NAMALWA (cell line): ENCODE measurements at regions not wholly inside any gene's neighbourhood (a gene's known extent, or its start where the extent isn't known, plus 50 kb on each side); places are given as distances from the start of the nearest gene placed in this dataset.

Experiments
- DNase-seq: peaks from one replicate; pipeline ENCODE4 v3.0.0-alpha.2; 2015; ENCODE audit warnings: low spot score

DNA sequence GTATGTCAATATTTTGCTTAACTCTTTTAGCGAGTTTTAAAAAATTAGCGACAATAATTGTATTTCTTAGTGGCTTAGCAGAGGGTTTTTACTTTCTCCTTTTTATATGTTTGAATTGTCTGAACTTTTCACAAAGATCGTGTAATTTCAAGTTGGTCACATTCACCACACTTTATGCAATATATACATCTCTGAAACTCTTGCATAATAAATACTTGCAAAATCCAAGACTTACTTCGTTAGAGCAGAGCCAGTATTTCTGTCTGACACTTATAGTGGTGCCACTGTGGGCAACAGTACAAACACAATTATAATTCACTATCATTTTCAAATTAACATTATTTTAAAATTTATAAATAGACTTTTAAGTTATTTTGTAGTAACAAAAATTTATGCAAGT lies 62.0 kb downstream of the SUCNR1 start:
- DNase-seq: no peak

DNA sequence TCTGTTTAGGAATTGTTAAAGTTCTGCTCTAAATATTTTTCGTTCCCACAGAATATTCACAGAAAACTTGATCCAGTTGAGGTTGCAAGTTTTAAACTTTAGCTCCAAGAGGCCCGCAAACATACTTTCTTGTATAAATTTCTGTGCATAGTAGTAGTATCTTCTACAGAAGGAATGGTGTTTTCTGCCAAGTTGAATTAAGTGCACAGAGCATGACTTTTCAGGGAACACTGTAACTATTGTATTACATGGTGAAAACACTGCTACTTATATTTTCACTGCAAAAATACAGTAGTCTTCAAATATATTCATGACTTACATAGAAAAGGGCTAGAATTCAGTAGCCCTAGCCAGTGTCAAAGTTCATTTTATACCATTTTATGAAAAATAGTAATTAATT lies 67.0 kb downstream of the SUCNR1 start:
- DNase-seq: no peak

DNA sequence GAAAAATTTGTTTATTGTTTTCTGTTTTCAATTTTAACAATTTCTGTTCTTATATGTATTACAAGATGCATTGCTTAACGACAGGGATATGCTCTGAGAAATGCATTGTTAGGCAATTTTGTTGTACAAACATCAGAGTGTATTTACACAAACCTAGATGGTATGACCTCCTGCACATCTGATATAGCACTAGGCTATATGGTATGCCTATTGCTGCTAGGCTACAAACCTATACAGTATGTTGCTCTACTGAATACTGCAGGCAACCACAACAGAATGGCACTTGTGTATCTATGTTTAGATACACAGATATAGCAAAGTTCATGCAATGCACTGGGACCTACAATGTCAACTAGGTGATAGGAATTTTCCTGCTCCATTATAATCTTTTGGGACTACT lies 70.1 kb downstream of the SUCNR1 start:
- DNase-seq: no peak

DNA sequence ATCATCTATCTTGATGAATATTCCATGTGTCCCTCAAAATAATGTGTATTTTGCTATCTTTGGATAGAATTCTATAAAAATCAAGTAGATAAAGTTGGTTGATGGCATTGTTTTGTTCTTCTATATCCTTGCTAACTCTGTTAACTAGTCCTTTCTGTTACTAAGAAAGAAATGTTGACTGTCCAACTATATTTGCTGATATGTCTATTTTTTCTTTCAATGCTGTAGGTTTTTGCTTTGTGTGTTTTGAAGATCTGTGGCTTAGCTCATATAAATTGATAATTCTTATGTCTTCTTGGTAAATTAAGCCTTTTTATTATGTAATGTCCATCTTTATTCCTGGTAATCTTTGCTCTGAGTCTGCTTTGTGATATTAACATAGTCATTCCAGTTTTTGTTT lies 70.9 kb downstream of the SUCNR1 start:
- DNase-seq: no peak

DNA sequence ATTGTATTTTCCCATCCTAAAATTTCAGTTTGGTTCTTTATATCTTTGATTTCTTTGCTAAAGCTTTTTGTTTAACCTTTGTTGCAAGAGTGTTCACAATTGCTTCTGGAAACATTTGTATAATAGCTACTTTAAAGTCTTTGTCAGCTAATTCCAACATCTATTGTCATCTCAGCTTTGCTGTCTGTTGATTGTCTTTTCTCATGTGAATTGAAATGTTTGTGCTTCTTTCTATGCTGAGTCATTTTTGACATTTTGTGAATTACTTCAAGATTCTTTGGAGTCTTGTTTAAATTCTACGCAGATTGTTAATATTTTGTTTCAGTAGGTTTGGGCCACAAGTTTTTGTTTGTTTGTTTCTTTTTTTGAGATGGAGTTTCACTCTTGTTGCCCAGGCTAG lies 73.2 kb downstream of the SUCNR1 start:
- DNase-seq: no peak

DNA sequence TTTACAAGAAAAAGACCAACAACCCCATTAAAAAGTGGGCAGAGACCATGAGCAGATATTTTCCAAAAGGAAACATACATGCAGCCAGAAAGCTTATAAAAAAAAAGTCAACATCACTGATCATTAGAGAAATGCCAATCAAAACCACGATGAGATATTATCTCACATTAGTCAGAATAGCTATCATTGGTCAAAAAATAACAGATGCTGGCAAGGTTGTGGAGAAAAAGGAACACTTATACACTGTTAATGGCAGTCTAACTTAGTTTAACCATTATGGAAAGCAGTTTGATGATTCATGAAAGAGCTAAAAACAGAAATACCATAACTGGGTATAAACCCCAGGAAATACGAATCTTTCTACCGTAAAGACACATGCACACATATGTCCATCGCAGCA lies 76.3 kb downstream of the SUCNR1 start:
- DNase-seq: no peak

DNA sequence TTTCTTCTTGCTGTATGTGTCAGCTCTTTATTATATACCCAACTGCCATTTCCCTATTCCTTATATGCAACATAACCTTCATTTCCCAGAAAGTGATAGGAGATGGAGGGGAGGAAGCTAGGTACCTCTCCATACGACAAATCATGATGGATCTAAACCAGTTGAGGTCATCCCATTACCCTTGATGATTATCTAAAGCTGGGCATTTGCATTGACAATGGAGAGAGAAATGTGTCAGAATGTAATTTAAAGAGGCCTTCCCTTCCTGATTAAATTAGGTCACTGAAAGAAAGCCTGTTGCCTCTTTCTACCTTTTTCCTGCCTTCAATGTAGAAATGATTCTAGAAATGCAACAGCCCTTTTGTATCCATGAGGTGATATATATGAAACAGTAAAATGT lies 81.9 kb downstream of the SUCNR1 start:
- DNase-seq: no peak

DNA sequence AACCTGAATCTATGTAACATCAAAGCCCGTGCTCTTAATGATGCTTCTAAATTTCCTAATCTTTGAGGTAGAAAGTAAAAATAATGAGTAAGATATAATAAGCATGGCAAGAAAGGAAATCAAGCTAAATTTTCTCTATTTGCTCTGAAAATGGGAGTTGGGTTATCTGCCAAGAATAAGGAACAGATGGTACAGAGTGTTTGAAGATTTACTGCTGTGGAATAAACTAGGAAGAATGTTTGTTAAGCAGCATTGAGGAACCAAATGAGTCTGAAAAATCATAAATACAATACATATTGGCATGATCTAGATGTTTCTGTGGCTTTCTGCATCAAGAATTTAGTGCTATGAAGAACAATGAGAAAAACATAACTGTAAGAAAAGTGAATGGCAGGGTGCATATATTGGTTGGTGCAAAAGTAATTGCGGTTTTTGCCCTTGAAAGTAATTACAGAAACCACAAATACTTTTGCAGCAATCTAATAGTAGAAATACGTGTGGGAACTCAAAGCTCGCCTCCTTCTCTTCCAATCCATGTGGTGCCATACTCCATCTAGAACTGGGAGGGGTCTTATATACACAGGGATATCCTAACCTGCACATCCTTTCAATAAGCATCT lies 87.6 kb downstream of the SUCNR1 start:
- no peak for DNase-seq

DNA sequence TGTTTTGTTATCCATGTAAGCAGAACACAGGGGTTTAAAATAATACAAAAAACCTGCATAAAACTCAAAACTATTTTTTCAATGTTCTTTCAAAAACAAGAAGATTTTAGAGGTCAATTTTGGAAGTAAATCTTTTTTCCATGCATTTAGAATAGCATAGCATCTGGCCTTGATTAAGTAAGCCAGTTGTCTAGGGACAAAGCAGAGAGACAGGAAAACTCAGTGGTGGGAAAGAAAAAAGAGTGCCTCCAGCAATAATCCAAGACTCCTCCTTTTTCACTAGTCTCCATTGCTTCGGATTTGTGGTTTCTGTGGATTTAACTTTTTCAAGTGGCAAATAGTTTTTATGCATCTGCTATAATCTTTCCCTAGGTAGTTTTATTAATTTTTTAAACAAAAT lies 88.9 kb downstream of the SUCNR1 start:
- DNase-seq: no peak

DNA sequence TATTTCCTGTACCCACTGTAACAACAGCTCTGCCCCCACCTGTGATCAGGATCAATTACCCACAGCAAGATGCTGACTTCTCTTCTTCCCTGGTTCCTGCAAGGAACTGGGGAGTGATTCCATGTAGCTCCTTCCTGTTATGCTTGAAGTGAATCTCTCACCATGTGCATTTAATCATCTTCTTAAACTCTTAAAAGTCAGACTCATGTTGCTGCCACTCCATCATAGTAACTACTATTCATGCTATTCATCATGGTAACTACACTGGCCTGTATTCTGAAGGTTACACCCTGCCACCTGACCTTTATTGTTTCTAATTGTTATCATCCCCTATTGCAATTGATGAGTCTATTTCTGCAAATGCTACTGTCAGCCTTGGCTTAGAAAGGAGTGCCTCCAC lies 89.5 kb downstream of the SUCNR1 start:
- DNase-seq: no peak

DNA sequence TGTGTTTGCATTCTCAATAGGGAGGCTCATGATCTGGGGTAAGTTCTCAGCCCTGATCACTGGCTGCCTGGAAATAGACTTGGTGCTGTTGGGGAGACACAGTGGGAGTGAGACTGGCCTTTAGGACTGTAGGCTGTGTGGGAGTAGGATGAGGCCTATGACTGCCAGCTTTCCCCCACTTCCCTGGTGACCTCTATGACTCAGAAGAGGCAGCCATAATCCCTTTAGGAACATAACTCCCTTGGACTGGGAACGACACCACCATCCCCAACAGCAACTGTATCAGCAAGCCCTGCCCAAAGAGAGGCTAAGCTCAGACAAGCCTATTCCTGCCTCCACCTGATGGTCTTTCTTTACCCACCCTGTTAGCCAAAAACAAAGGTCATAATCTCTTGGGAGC lies 91.3 kb downstream of the SUCNR1 start:
- no peak for DNase-seq

DNA sequence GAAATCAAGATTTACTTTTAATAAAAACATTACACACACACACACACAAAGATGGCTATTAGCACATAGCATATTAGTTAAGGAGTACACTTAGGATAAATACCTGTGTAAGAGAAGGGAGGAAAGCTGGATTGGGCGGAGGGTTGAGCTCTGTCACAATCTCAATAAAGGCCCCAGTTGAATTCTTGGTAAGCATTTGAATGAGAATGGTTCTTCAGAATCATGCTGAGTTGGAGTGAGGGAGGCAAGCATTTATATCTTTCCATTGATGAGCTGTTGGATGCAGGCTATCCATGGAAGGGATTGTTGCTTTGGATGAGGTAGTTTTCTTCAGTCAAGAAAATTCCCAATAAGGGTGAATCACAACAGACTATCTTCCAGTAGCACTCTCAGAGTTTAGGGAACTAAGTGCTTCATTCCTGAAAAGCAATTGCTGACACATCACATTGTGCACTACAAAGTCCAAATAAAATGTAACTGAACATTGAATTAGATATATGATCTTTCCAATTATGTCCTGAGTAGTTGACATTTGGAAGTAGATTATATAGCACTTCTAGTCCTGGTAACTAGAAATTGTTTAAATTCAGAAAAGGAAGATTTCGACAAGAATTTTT lies 95.7 kb downstream of the SUCNR1 start:
- DNase-seq: no peak

DNA sequence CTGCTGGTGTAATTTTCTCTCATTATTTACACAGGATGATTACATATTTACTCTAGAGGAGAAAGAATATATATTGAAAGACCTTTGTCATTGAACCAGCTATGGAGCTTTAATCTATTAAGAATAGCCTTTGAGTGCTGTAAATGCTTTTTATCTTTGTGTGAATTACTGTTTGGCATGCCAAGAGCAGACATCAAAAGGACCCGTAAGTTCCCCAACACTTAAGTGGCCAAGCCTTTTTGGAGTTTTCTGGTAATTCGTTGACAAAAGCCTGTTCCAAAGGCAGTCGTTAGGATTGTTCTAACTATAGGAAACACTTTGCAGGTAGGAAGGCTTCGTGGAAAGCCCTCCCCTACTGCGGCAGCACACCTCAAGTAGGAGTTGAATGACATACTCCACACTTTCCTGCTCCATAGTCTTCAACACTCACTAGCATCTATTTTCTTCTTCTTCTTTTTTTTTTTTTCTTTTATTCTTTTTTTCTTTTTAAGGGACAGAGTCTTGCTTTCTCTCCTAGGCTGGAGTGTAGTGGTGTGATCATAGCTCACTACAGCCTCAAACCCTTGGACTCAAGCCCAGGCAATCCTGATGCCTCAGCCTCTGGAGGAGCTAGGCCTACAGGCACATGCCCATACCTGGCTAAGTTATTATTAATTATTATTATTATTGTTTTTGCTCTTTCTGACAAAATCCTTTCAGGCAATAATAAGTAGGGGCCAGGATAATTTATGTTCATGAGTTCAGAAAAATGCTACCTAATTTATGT lies 98.6 kb downstream of the SUCNR1 start:
- DNase-seq: no peak

DNA sequence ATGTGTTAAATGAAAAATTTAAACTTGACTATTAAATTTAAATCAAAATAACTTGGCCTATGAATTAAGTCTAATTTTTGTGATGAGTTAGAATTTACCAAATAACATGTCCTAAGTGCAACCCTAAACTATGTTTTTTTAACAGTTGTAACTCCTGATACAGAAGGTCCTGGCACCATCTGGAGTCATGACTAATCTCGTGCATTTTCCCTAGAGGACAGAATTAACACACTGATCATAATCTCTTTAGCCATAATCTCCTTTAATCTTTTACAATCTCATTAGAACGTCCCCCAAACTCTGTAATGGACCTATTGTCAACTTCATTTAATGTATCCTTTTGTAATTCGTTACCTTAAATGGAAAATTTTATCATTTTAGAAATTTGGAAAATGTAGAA lies 100.6 kb downstream of the SUCNR1 start:
- no peak for DNase-seq

DNA sequence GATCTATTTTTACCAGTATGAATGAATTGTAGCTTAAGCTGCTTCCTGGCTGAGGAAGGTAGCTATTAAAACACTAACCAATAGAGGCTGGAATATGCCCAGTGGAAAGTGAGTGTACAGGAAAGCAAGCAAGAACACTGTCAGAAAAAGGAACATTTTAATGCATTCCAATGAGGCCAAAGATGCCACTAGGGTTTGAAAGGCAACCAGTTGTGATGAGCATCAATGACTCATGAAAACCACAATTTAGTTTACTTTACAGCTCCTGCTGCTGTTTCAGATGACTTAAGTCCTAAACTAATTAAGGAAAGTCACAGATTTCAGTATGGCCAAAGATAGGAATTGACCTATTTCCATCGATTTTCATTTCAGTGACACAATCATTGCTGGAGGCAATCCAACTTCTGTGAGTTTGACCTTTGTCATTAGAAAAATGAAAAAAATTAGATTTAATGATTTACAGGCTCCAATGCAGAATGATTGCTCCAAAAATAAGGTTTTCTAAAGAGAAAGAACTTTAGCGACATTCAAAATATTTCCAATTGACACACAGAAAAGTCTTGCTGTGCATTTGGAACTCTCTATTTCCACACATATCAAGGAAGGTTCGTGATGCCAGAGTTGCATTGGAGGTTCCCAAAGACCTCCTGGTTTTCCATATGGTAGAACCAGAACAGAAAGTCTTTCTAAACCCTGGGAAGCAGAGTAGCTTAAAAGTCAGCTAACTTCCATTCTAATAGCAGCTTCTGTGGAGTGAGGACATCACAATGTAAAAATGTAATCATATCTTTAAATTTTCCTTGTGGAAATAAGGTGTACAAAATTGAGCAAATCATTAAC lies 103.0 kb downstream of the SUCNR1 start:
- no peak for DNase-seq

DNA sequence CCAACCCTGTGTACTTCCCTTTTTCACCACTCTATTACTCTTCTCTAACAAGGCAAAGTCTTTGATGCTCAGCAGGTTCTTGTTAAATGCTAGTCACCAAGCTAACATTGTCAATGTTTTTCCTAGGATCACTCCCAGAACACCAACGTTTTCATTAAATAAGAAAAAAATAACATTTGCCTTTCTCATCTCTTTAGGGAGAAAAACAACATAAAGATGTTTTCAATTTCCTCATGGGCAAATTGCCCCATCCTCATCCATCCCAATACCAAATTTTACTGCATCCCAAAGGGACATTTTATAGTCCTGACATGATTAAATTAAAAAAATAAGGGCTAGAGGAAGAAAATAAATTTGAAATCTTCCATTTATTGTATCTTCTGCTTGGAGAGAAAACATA lies 106.5 kb downstream of the SUCNR1 start:
- DNase-seq: no peak

DNA sequence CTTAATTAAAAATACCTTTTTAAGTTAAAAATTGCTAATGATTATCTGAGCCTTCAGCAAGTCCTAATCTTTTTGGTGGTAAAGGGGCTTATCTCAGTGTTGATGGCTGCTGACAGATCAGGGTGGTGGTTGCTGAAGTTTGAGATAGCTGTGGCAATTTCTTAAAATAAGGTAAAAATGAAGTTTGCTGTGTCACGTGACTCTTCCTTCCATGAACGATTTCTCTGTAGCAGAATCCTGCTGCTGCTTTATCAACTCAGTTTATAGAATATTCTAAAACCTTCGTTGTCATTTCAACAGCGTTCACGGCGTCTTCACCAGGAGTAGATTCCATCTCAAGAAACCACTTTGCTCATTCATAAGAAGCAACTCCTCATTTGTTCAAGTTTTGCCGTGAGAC lies 110.1 kb downstream of the SUCNR1 start:
- no peak for DNase-seq

DNA sequence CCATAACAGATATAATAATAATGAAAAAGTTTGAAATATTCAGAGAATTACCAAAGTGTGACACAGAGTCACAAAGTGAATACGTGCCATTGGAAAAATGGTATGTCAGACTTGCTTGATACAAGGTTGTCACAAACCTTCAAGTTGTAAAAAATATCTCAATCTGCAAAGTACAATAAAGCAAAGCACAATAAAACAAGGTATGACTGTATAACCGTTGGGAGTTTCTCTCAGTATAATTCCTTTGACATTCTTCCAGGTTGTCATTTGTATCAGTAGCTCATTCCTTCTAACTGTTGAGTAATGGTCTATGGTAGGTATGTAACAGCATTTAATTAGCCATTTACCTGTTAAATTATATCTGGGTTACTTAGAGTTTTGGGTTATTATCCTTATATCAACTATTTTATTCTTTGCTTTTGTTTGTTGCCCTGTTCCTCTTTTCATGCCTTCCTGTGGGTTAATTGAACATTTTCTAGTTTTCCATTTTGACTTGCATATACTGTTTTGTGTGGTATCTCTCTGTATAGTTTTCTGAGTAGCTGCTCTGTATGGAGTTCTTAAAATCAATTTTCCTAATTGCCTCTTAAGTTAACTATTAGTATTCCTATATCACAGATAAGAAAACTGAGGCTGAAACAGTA lies 112.5 kb downstream of the SUCNR1 start:
- no peak for DNase-seq

DNA sequence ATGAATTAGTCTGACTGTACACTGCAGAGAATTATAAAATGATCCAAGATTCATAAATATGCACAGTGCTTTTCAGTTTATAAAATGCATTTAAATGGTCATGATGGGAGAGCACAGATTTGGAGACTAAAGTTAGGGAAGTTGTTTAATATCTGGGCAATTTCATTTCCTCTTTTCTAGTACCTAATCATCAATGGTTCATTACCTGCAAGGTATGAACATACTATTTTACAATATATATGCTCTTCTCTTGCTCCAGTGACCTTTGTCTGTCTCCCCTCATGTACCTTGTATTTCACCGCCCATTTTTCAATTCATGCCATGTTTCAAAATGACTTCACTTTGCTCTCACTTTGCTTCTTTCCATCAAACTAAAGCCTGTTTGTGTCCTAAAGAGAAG lies 114.5 kb downstream of the SUCNR1 start:
- no peak for DNase-seq

DNA sequence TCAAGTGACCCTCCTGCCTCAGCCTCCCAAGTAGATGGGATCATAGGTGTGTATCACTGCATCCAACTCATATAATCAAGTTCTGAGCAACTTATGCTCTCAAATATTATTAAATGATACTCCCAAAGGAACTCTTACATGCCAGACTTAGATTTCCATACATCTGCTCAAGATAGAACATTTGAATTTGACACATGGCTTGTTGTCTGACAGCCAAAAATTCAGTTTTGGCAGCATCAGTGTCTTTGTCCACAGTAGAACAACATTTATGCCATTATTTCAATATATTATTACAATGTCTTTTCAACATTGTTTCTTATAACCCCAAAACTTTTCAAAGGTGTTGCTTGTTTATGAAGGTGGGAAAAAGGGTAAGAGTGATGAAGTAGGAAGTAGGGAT lies 116.2 kb downstream of the SUCNR1 start:
- no peak for DNase-seq

DNA sequence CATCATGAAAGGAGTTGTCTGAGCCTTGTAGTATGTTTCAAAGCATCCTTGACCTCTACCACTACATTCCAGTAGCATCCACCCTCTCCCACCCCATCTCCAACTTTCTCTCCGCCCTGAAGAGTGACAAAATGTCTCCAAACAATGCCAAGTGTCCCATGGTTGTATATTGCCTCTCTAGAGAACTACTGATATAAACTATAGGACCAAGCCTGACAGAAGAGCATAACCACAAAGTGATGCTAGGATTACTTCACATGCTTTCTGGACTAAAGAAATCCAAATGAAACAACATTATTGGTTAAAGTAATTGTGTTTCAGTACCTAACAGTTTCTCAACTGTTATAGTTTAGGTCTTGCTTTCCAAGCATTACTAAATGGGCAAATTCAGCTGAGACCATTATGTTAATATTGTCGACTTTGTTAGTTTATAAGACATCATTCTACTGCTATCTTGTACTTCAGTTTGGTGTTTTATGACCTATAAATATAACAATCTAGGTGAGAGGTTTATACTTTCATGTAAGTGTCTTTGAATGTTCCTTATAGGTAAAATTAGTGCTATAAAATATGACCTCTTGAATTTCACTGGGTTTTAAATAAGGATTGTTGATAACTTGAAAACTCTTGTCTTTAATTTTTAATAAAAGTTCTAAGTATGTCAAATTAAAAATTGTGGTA lies 117.4 kb downstream of the SUCNR1 start:
- DNase-seq: no peak
